ENCODE measurements at regions not wholly inside any gene's neighbourhood (a gene's known extent, or its start where the extent isn't known, plus 50 kb on each side); places are given as distances from the start of the nearest gene placed in this dataset.
"Not testable (repeated sequence)": the region's sequence is repeated elsewhere in the genome, so short reads cannot be mapped to it uniquely, and the experiment has no call there.

GRCh38 chr6:128739112-128739511 is 143.8 kb upstream of the LAMA2 start:
- intact Hi-C loops (cut with micrococcal nuclease), result no loop called here

DNA sequence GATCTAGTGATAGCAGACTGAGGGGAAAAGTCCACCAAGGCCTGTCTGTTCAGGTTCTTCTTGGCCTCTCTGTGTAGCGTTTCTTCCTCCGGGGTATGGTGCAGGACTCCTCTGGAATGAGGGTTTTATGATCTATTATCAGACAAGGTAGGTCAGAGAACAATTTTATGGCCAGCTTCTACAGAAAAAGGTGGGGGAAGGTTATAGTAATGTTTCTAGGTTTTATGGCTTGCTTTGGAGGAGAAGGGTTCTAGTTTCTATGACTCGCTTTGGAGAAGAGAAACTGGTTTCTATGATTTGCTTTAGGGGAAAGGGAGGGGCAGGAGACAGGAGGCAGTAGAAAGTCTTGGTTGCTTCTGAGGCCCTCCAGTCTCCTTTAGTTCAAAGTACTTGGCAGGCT is 144.8 kb upstream of the LAMA2 start:
- intact Hi-C loops (cut with micrococcal nuclease), result no loop called here

DNA sequence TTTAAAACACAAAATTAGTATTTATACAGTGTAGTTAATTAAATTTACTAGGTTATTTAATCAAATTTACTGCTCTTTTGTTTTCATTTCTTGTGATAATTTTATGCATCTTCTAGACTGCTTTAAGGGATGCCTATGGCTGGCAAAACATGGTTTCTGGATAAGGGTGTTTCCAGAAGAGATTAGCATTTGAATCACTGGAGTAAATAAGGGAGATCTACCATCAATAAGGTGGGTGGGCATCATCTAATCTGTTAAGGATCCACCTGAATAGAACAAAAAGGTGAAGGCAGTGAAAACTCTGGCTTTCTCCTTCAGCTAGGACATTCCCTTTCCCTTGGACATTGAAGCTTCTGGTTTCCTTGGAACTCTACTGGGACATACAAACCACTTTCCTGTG is 146.2 kb upstream of the LAMA2 start:
- intact Hi-C loops (cut with micrococcal nuclease), result no loop called here

DNA sequence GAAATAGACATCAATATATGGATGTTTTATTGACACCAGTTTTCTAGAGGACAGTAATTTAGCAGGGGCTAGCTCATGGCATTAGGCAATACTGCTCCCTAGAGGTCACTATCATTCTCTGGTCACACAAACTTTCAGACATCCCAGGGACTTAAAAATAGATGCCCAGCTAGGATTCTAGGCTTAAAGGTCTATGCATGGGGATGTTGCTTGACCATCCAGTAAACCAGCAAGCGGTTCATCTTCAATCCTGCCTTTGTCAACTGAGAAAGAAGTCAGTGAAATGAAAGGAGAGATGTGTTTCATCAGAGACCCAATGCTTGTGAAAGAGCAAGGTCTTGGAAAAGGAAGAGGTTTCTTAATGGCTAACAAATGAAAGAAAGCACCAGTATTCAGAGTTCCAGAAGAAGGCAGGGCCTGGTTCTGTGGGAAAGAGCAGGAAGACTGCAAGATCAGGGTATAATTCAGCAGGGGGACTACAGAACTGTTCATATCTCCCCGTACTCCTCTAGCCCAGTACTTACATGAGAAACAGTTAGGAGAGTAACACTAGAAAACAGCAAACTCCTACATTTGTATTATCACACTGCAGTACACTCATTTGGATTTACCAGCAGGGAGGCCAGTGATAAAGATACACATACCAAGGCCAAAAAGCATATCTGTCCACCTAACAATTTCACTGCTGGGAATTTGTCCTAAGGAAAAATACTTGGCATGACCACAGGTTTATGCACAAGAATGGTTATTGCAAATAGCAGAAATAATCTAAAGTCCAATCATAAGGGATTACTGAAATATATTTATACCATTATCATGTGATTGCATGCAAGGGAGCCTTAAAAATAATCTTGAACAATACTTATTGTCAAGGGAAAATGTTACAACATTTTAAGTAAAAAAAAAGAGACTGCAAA is 151.4 kb upstream of the LAMA2 start:
- intact Hi-C loops (cut with micrococcal nuclease), result no loop called here

GRCh38 chr6:128727500-128727899 is 155.4 kb upstream of the LAMA2 start:
- intact Hi-C loops (cut with micrococcal nuclease), result loop anchor here (10.0 kb wide), 2 partner anchors 527 to 993 kb away; no protein-coding TSS in a partner anchor

DNA sequence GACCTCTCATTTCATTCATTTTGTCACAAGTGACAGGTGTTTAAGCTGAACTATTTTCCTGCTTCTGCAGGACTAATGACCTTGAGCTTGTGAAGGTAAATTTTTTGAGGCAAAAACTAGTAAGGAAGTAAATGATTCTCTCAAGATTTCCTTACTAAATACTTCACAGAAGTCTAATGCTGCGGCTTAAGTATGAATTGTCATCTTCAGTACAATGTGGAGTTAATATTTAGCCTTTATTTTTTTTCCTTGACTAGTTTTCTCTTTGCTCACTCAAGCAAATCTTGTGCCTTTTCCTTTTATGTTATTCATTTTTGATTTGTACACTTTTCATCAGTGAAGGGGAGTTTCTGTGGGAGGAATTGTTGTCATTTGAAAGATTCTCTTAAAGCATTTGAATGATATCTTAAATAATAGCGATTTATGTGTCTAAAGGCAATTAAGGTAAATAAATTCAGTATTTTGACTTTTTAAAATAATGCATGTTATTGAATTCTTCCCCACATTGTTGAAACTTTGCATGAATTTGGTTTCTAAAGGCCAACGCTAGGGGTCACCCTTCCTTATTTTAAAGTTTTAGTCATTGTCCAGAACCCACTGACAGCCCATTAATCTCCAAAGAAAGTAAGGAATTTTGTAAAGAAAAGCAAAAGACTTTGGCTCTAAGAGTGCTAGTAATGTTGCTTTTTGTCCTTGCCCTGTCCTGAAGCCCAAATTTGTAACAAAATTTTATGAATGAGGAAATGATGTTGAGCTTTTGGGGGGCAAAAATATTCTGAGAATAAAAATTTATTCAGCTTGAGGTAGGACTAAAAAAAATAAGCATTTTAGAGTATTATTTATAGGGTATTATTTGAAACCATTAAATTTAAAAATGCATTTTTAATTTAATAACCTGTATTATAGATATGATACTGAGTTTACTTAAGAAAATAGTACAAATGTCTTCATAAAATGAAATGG is 157.4 kb upstream of the LAMA2 start:
- intact Hi-C loops (cut with micrococcal nuclease), result loop anchor here (2.0 to 10.0 kb wide), 3 partner anchors 529 to 991 kb away; no protein-coding TSS in a partner anchor

DNA sequence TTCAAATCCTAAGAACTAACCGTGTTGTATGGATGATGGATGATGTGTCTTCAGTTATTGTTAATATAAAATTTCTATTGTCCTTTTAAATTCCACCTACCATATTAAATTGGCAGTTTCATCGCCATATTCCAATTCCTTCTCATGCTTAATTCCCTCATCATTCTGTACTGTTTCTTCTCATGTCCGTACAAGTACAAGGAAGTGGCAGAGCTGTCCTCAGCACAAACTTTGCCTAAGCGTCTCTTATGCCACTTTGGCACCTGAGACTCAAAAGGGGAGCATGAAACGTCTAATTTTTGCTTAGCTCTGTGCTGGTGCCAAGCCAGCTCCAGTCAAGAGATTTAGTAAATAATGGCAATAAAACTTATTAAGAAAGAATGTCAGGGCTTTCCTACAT is 158.2 kb upstream of the LAMA2 start:
- intact Hi-C loops (cut with micrococcal nuclease), result loop anchor here (2.0 to 10.0 kb wide), 3 partner anchors 530 to 990 kb away; no protein-coding TSS in a partner anchor

GRCh38 chr6:128723667-128724066 is 159.3 kb upstream of the LAMA2 start:
- intact Hi-C loops (cut with micrococcal nuclease), result loop anchor here (2.0 to 10.0 kb wide), 3 partner anchors 531 to 989 kb away; no protein-coding TSS in a partner anchor

- intact Hi-C loops (cut with micrococcal nuclease), result loop anchor here (10.0 kb wide), 2 partner anchors 534 to 986 kb away; no protein-coding TSS in a partner anchor
Observed at GRCh38 chr6:128720891-128721290, 162.0 kb upstream of the LAMA2 start.

DNA sequence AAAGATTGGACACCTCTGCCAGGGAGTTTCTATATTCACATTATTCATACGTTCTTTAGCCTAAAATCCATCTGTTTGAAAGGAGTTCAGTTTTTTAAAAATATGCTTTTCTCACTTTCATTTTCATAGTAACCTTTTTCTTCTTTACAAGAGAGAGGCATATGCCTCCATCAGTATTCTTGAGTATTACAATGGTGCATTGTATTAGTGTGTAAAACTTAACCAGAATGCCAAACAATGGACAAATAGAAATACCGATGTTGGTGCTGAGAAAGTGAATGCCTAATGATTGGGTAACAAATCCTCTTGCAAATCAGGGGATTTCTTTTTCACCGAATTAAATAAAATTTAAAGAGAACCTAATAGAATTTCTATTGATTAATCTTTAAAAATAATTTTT is 163.2 kb upstream of the LAMA2 start:
- intact Hi-C loops (cut with micrococcal nuclease), result loop anchor here (10.0 kb wide), 2 partner anchors 535 to 985 kb away; no protein-coding TSS in a partner anchor

GRCh38 chr6:128713461-128713860 is 169.5 kb upstream of the LAMA2 start:
- intact Hi-C loops (cut with micrococcal nuclease), result no loop called here

GRCh38 chr6:128712898-128713297 is 170.0 kb upstream of the LAMA2 start:
- intact Hi-C loops (cut with micrococcal nuclease), result no loop called here

- intact Hi-C loops (cut with micrococcal nuclease), result no loop called here
Observed at GRCh38 chr6:128711149-128711548, 171.8 kb upstream of the LAMA2 start.

- intact Hi-C loops (cut with micrococcal nuclease), result no loop called here
Observed at GRCh38 chr6:128710315-128710714, 172.6 kb upstream of the LAMA2 start.

- intact Hi-C loops (cut with micrococcal nuclease), result no loop called here
Observed at GRCh38 chr6:128704601-128705000, 178.3 kb upstream of the LAMA2 start.

DNA sequence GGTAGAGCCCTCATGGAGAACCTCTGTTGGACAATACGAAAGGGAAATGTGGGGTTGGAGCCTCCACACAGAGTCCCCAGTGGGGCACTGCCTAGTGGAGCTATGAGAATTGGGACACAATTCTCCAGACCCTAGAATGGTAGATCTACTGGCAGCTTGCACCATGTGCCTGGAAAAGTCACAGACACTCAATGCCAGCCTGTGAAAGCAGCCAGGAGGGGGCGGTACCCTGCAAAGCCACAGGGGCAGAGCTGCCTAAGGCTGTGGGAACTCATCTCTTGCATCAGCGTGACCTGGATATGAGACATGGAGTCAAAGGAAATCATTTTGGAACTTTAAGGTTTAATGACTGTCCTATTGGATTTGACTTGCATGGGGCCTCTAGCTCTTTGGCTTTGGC is 179.1 kb upstream of the LAMA2 start:
- intact Hi-C loops (cut with micrococcal nuclease), result not testable (repeated sequence)

- intact Hi-C loops (cut with micrococcal nuclease), result no loop called here
Observed at GRCh38 chr6:128696691-128697689, 176.6 kb upstream of the PTPRK start.

- intact Hi-C loops (cut with micrococcal nuclease), result no loop called here
Observed at GRCh38 chr6:128694303-128695009, 174.1 kb upstream of the PTPRK start.

GRCh38 chr6:128690063-128690462 is 169.7 kb upstream of the PTPRK start:
- intact Hi-C loops (cut with micrococcal nuclease), result no loop called here

GRCh38 chr6:128686084-128686483 is 165.7 kb upstream of the PTPRK start:
- intact Hi-C loops (cut with micrococcal nuclease), result no loop called here
